C4-2B (cell line): ENCODE measurements at regions not wholly inside any gene's neighbourhood (a gene's known extent, or its start where the extent isn't known, plus 50 kb on each side); places are given as distances from the start of the nearest gene placed in this dataset.

Source experiments
- H3K27ac ChIP-seq: fragments of 450-650 bp; 2 replicates; pipeline ENCODE4 v1.5.1; 2017
- ZFX ChIP-seq: fragments of 450-650 bp; IDR thresholded peaks from 2 replicates; pipeline ENCODE4 v1.6.1; 2017
- TF ChIP-seq, protein P1 (sequence below): fragments of 450-650 bp; conservative IDR thresholded peaks from 2 replicates; pipeline ENCODE4 v1.5.1; 2017; ENCODE audit warnings: mild to moderate bottlenecking

DNA sequence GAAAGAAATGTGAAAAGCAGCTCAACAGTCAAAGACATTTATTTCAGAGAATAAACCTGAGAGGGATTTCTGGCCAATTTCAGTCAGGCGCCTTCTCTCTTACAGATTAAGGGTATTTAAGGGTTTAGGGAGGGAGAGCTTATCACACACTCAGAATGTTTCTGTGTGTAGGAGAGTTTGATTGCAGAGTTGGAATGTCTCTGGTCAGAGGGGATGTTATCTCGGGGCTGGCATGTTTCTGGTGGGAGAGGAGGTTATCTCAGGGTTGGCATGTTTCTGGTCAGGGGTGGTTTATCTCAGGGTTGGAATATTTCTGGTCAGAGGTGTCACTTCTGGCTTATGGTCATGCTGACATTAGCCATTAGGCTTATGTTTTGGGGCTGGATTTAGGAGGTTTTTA is 1920.5 kb upstream of the PCDH7 start:
- TF ChIP-seq ZFX, result no peak
- H3K27ac ChIP-seq, result no peak overlapping the region

DNA sequence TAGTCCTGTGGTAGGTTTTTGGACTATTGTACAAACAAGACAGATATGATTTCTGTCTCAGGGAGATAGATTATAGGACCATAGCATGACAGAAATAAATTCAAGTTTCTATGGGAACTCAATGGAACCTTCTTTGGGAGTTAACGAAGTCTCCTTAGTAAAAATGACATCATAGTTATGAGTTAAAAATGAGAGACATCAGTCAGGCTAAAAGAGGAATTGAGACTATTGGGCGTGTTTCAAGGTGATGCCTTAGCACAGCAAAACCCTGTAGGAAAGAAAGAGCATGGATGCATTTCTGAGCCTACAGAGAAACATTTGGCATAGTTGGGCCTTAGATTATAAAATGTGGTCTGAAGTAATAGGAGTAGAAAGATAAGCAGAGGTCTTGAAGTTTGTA is 1909.1 kb upstream of the PCDH7 start:
- TF ChIP-seq, protein P1, sequence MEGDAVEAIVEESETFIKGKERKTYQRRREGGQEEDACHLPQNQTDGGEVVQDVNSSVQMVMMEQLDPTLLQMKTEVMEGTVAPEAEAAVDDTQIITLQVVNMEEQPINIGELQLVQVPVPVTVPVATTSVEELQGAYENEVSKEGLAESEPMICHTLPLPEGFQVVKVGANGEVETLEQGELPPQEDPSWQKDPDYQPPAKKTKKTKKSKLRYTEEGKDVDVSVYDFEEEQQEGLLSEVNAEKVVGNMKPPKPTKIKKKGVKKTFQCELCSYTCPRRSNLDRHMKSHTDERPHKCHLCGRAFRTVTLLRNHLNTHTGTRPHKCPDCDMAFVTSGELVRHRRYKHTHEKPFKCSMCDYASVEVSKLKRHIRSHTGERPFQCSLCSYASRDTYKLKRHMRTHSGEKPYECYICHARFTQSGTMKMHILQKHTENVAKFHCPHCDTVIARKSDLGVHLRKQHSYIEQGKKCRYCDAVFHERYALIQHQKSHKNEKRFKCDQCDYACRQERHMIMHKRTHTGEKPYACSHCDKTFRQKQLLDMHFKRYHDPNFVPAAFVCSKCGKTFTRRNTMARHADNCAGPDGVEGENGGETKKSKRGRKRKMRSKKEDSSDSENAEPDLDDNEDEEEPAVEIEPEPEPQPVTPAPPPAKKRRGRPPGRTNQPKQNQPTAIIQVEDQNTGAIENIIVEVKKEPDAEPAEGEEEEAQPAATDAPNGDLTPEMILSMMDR, result no peak
- no peak for TF ChIP-seq ZFX
- no peak overlapping the region for H3K27ac ChIP-seq

DNA sequence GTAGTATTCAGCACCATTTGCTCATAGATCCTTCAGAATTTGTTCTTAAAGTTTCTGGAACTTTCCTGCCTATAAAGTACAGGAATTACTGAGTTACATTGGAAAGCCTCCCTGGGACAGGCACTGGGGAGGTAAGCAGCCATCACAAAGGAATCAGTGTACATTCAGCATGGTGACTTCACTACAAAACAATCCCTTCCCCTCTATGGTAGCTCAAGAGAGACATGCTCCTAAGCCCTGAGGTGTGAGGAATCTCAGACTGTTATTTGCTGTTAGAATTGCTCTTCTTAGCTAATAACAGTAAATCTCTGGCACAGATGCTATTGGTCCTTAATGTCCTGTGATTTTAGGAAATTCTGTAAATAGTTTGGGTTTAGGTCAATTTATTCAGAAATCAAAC is 1898.0 kb upstream of the PCDH7 start:
- TF ChIP-seq, protein P1, result no peak
- TF ChIP-seq ZFX, result no peak
- H3K27ac ChIP-seq, result no peak overlapping the region

DNA sequence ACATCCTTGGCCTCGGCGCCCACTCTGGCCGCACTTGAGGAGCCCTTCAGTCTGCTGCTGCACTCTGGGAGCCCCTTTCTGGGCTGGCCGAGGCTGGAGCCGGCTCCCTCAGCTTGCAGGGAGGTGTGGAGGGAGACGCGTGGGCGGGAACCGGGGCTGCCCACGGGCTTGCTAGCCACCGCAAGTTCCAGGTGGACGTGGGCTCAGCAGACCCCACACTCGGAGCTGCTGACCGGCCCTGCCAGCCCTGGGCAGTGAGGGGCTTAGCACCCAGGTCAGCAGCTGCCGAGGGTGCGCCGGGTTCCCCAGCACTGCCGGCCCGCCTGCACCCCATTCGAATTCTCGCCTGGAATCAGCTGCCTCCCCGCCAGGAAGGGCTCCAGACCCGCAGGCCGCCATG is 1892.3 kb upstream of the PCDH7 start:
- no peak overlapping the region for H3K27ac ChIP-seq
- TF ChIP-seq ZFX, result no peak
- TF ChIP-seq, protein P1, result no peak

DNA sequence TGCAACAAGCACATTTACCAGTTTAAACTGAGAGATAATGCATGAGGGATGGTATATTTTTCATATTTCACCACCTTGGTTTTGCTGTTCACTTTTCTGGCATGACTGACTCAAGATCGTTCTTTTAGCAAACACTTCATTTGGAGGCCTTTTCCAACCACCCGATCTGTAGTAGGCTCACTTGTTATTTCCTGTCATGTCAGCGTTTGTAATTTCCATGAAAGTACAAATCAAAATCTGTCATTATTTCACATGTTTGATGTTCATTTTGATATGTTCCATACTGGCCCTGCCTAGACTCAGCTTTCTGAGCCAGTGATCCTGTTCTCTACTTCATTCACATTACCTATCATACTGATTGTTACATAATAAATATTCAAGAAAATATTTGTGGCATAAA is 1888.3 kb upstream of the PCDH7 start:
- no peak for TF ChIP-seq ZFX
- TF ChIP-seq, protein P1, result no peak
- no peak overlapping the region for H3K27ac ChIP-seq

DNA sequence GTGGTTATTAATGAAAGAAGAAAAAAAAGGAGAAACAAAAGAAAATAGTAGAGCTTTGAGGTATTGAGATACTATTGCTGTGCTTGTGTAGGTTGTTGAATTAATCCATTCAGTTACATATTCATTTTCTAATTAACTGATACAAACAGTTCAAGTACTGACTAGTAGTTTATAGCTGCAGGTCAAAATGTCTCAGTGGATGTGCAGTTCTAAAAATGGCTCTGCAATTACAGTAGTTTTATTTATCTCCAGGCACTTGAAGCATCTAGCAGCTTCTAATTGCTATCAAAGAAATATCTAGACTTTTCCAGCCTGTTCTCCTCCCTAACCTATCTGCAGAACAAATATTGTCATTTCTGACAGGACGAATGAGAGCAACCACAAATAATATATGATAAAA is 1887.7 kb upstream of the PCDH7 start:
- no peak overlapping the region for H3K27ac ChIP-seq
- no peak for TF ChIP-seq ZFX
- TF ChIP-seq, protein P1, result no peak

DNA sequence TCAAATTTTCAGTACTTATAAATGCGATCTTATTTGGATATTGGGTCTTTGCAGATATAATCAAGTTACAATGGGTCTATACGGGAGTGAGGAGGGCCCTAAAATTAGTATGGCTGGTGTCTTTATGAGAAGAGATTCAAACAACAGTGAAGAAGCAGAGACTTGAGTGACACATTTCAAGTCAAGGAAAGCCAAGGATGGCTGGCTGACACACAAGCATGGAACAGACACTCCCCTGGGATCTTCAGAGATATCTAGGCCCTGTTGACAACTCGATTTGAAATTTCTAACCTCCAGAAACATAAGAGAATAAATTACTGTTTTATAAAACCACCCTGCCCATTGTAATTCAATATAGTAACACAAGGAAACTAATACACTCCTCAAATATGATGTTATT is 1886.0 kb upstream of the PCDH7 start:
- H3K27ac ChIP-seq, result no peak overlapping the region
- no peak for TF ChIP-seq ZFX
- TF ChIP-seq, protein P1, result no peak

DNA sequence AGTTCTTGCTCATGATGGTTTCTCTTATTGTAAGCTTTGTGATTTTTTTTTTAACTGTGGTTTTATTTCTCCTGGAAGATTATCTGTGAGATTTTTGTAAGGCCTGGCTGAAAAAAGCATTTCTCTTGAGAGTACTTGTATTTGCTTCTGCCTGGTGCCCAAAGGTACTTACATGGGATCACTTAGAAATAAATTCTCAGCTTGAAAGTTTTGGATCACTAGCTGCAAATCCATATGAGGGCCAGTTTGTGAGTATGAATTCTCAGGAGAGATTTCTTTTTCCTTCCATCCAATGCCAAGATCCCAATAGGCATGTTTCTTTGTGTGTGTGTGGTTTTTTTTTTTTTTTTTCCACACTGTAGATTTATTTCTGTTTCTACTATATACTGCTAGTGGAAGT is 1884.7 kb upstream of the PCDH7 start:
- no peak overlapping the region for H3K27ac ChIP-seq
- TF ChIP-seq, protein P1, result no peak
